ENCODE measurements at regions not wholly inside any gene's neighbourhood (a gene's known extent, or its start where the extent isn't known, plus 50 kb on each side); places are given as distances from the start of the nearest gene placed in this dataset.
A peak's percentile ranks its signal among the peaks of the same experiment; 100 is the strongest.

- no peaks in the 10 kb centered on the region for H3K36me3 Mint-ChIP-seq (ENCODE audit: low read depth)
- peaks cover 86% of the 10 kb centered on the region for H3K4me1 Mint-ChIP-seq (ENCODE audit: low read depth)
- H3K4me3 Mint-ChIP-seq: no peak overlapping the region
- H3K27me3 Mint-ChIP-seq: no peaks in the 10 kb centered on the region
- H3K9me3 Mint-ChIP-seq: no peaks in the 10 kb centered on the region
- peak overlapping the region; percentile 4 for H3K27ac Mint-ChIP-seq
Measured at GRCh38 chr15:99440551-99441443, 125.0 kb upstream of the MEF2A start.

- Mint-ChIP-seq H3K4me1 (ENCODE audit: low read depth) (peaks cover 82% of the 10 kb centered on the region), H3K36me3 (ENCODE audit: low read depth) (no peaks in the 10 kb centered on the region), H3K27me3 (no peaks in the 10 kb centered on the region), H3K9me3 (no peaks in the 10 kb centered on the region), H3K4me3 (no peak overlapping the region), H3K27ac (peak overlapping the region; percentile 4)
Measured at GRCh38 chr15:99441444-99441800, 124.4 kb upstream of the MEF2A start.

- Mint-ChIP-seq H3K4me3 (no peak overlapping the region), H3K4me1 (ENCODE audit: low read depth) (peaks cover 77% of the 10 kb centered on the region), H3K27me3 (no peaks in the 10 kb centered on the region), H3K27ac (no peak overlapping the region), H3K36me3 (ENCODE audit: low read depth) (no peaks in the 10 kb centered on the region), H3K9me3 (no peaks in the 10 kb centered on the region)
Measured at GRCh38 chr15:99441871-99442251, 123.9 kb upstream of the MEF2A start.

DNA sequence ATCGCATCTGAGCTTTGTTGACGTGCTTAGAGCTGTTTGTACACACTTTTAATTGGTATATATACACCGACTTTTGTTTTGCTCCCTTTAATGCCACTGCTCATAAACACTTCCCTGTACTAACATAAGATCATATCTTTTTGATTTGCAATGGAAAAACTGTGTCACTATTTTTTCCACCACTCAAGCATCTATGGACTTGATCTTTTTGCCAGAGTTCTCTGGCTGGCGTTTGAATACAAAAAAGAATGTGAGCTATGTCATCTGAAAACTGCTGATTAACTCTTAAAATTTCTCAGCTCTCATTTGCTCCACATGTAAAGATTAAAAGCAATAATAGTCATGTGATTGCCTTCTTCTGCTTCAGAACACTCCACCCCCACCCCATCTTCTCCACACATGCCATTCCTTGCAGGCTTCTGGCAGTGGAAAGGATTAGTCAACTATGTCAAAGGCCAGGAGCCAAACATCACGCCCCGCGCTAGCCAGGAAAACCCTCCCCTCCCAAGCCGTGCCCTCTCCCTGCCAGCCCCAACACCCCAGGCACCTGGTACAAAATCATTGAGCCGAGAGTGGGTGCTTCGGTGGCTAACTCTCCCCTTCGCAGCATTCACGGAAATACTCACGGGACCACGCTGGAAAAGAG, 123.4 kb upstream of the MEF2A start:
- Mint-ChIP-seq H3K27ac (peak overlapping the region; percentile 29), H3K9me3 (no peaks in the 10 kb centered on the region), H3K27me3 (no peaks in the 10 kb centered on the region), H3K4me3 (no peak overlapping the region), H3K4me1 (ENCODE audit: low read depth) (peaks cover 72% of the 10 kb centered on the region), H3K36me3 (ENCODE audit: low read depth) (no peaks in the 10 kb centered on the region)

DNA sequence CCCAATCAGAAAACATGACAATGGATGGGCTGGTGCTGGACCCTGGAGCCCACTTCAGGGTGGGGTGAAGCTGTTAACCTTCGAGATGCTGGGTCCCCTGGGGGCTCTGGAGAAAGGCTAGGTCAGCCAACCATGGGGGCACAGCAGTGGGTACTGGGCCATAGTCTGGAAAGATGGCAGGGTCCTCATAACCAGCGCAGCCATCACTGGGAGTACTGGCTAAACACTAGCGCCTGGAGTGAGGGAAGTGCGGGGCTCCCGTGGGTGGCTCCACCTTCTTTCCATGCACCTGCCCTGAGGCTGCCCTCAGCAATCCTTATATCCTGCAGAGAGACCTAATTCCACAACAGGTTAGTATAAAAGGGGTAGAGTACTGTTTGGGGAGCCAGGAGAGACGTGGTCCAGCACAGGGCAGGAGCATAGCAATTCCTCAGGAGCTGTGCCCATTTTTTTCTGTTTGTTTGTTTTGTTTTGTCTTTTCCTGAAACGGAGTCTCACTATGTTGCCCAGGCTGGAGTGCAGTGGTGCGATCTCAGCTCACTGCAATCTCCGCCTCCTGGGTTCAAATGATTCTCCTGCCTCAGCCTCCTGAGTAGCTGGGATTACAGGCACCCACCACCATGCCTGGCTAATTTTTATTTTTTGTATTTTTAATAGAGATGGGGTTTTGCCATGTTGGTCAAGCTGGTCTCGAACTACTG, 122.6 kb upstream of the MEF2A start:
- H3K36me3 Mint-ChIP-seq (ENCODE audit: low read depth): no peaks in the 10 kb centered on the region
- H3K9me3 Mint-ChIP-seq: no peaks in the 10 kb centered on the region
- peaks cover 2% of the 10 kb centered on the region for H3K27me3 Mint-ChIP-seq
- H3K4me3 Mint-ChIP-seq: no peak overlapping the region
- H3K27ac Mint-ChIP-seq: peak overlapping the region; percentile 29
- H3K4me1 Mint-ChIP-seq (ENCODE audit: low read depth): peaks cover 72% of the 10 kb centered on the region

DNA sequence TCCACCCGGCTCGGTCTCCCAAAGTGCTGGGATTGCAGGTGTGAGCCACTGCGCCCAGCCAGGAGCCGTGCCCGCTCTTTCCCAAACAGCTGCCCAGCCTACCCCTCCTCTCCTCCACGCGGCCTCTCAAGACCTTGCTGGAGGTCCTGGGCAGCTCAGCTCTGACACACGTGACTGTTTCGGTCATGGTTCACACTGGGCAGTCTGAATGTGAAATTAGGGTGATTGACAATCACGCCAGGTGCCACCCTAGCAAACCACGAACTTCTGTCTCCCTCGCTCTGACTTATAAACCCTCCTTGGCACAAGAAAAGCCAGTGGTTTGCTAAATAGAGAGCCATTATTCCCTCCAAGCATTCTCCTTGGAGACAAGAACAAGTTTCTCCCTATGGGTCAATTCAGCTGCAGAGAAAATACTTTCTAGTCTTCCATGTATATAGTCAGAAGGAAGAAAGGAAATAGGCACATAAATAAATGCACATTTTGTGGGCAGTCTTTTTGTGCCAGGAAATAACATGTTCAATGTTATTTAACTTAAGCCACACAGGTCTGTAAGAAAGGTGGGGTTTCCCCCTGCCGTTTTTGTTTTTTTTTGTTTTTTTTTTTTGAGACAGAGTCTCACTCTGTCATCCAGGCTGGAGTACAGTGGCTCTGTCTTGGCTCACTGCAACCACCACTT, 121.9 kb upstream of the MEF2A start:
- H3K4me3 Mint-ChIP-seq: no peak overlapping the region
- H3K27ac Mint-ChIP-seq: peak overlapping the region; percentile 41
- H3K4me1 Mint-ChIP-seq (ENCODE audit: low read depth): peaks cover 69% of the 10 kb centered on the region
- no peaks in the 10 kb centered on the region for H3K36me3 Mint-ChIP-seq (ENCODE audit: low read depth)
- H3K9me3 Mint-ChIP-seq: no peaks in the 10 kb centered on the region
- peaks cover 4% of the 10 kb centered on the region for H3K27me3 Mint-ChIP-seq

DNA sequence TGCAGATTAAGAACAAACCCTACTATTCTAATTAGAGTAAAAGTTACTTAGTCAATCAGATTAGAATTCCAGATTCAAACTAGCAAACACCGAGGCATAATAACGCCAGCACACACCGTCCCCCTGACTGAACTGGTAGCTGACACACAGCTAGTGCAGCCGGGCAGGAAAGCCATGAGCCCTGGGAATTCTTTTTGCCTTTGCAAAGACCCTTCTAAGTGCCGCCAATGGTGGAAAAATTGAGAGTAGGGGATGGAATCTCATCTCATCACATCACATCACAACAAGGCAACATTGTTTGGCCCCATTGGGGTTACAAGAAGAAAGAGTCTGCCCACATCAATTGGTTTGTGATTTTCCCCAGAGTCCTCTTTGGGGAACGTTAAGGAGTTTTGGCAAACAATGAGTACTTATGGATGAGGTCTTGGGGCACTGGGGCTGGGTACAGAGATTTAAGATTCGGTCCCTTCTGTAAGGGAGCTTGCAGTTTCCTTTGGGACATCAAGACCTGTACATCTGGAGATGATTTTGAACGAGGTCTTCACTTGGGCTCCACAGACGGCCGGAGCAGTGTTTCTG, 120.4 kb upstream of the MEF2A start:
- Mint-ChIP-seq H3K4me3 (no peak overlapping the region), H3K36me3 (ENCODE audit: low read depth) (no peaks in the 10 kb centered on the region), H3K9me3 (no peaks in the 10 kb centered on the region), H3K27ac (no peak overlapping the region), H3K4me1 (ENCODE audit: low read depth) (peaks cover 72% of the 10 kb centered on the region), H3K27me3 (peaks cover 4% of the 10 kb centered on the region)

DNA sequence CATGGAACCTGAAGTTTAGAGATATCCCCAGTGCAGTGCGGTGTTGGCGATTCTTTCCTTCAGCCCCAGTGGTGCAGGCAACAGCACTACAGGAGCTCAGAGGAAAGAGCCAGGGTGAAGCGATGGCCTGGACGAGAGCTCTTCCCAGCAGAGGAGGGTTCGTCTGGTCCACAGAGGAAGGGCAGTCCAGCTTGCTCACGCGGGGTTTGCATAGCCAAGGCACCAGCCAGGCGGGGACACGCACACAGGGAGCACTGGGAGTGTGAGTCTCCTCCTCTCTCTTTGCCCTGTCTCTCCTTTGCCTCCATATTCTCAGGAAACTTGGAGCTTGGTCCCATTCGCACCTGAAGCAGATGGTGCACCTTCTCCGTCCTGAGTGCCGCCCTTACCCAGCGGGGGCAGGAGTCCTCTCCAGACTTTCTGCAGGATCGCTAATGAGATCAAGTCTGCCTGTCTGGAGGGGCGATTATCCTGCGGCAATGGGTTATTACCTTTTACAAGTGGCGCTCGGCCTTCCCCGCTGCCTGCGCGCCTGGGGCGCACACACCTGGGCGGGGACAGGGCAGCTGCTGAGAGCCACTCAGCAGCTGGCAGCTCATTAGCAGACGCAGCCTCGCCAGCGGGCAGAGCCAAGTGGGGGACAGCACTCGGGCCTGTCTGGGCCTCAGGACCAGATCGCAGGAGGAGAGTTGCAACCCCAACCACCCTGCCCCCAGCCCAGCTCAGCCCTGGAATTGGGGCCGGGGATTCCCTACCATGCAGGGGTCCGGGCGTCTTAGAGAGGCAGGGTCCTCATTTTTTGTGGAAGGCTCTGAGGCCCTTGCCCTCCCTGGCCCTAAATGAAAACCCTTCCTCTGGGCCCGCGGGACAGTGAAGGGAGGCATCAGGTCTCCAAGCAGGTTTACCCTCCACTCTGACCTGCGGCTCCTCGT, 119.0 kb upstream of the MEF2A start:
- no peaks in the 10 kb centered on the region for H3K9me3 Mint-ChIP-seq
- H3K27me3 Mint-ChIP-seq: peaks cover 4% of the 10 kb centered on the region
- peaks cover 75% of the 10 kb centered on the region for H3K4me1 Mint-ChIP-seq (ENCODE audit: low read depth)
- no peak overlapping the region for H3K4me3 Mint-ChIP-seq
- H3K27ac Mint-ChIP-seq: no peak overlapping the region
- H3K36me3 Mint-ChIP-seq (ENCODE audit: low read depth): no peaks in the 10 kb centered on the region

GRCh38 chr15:99447497-99448371, 118.0 kb upstream of the MEF2A start:
- peaks cover 4% of the 10 kb centered on the region for H3K27me3 Mint-ChIP-seq

GRCh38 chr15:99449514-99449913, 116.3 kb upstream of the MEF2A start:
- Mint-ChIP-seq H3K4me3 (no peak overlapping the region), H3K27ac (no peak overlapping the region), H3K9me3 (no peaks in the 10 kb centered on the region), H3K4me1 (ENCODE audit: low read depth) (peaks cover 73% of the 10 kb centered on the region), H3K27me3 (peaks cover 4% of the 10 kb centered on the region), H3K36me3 (ENCODE audit: low read depth) (no peaks in the 10 kb centered on the region)

More at GRCh38 chr15:99447497-99448371, 118.0 kb upstream of the MEF2A start:
- no peak overlapping the region for H3K4me3 Mint-ChIP-seq
- peaks cover 72% of the 10 kb centered on the region for H3K4me1 Mint-ChIP-seq (ENCODE audit: low read depth)
- H3K36me3 Mint-ChIP-seq (ENCODE audit: low read depth): no peaks in the 10 kb centered on the region
- H3K9me3 Mint-ChIP-seq: no peaks in the 10 kb centered on the region
- H3K27ac Mint-ChIP-seq: no peak overlapping the region

GRCh38 chr15:99450896-99451358, 114.9 kb upstream of the MEF2A start:
- H3K27me3 Mint-ChIP-seq: peaks cover 4% of the 10 kb centered on the region
- peak overlapping the region; percentile 58 for H3K4me3 Mint-ChIP-seq
- H3K27ac Mint-ChIP-seq: peak overlapping the region; percentile 4
- peaks cover 68% of the 10 kb centered on the region for H3K4me1 Mint-ChIP-seq (ENCODE audit: low read depth)
- H3K36me3 Mint-ChIP-seq (ENCODE audit: low read depth): no peaks in the 10 kb centered on the region
- H3K9me3 Mint-ChIP-seq: no peaks in the 10 kb centered on the region

DNA sequence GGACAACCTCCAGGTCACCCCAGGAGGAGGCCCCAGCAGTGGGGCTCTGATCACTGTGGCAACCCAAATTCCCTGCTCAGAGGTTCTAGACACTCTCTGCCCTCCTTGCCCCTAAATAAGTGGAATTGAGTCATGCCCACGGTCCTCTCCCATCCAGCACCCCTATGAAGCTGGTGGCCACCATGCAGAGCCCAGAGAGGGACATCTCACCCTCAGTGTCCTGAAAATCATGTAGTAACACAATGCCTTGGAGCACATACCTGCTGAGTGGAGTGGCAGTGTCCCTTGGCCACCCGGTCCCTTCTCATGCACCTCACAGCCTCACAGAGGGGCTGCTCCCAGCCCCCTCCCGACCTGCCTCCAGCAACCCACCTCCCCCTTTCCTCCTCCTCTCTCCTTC, 114.3 kb upstream of the MEF2A start:
- Mint-ChIP-seq H3K27me3 (peaks cover 4% of the 10 kb centered on the region), H3K4me3 (peak overlapping the region; percentile 58), H3K27ac (no peak overlapping the region), H3K9me3 (no peaks in the 10 kb centered on the region), H3K4me1 (ENCODE audit: low read depth) (peaks cover 68% of the 10 kb centered on the region), H3K36me3 (ENCODE audit: low read depth) (no peaks in the 10 kb centered on the region)

GRCh38 chr15:99452010-99452409, 113.8 kb upstream of the MEF2A start:
- no peak overlapping the region for H3K4me3 Mint-ChIP-seq

More at GRCh38 chr15:99452010-99452409, 113.8 kb upstream of the MEF2A start:
- H3K36me3 Mint-ChIP-seq (ENCODE audit: low read depth): no peaks in the 10 kb centered on the region
- H3K27ac Mint-ChIP-seq: peak overlapping the region; percentile 8
- H3K4me1 Mint-ChIP-seq (ENCODE audit: low read depth): peaks cover 68% of the 10 kb centered on the region
- H3K27me3 Mint-ChIP-seq: peaks cover 4% of the 10 kb centered on the region
- no peaks in the 10 kb centered on the region for H3K9me3 Mint-ChIP-seq
